HG02981 (cell line): ENCODE measurements at regions not wholly inside any gene's neighbourhood (a gene's known extent, or its start where the extent isn't known, plus 50 kb on each side); places are given as distances from the start of the nearest gene placed in this dataset.
A peak's percentile ranks its signal among the peaks of the same experiment; 100 is the strongest.
"Not testable (repeated sequence)": the region's sequence is repeated elsewhere in the genome, so short reads cannot be mapped to it uniquely, and the experiment has no call there.

Experiments used
- ATAC-seq: cut with Tn5 transposase; IDR thresholded peaks from one replicate; pipeline ENCODE4 v1.9.1; 2021; ENCODE audit warnings: mild to moderate bottlenecking, moderate library complexity; ENCODE audit not compliant: unreplicated experiment

GRCh38 chr4:155026715-155027114 is 181.7 kb upstream of the NPY2R start:
- ATAC-seq, result no peak

GRCh38 chr4:155032521-155033229 is 175.8 kb upstream of the NPY2R start:
- ATAC-seq, result peak; percentile 75

GRCh38 chr4:155033604-155034003 is 174.8 kb upstream of the NPY2R start:
- ATAC-seq, result no peak

GRCh38 chr4:155037031-155037430 is 171.4 kb upstream of the NPY2R start:
- ATAC-seq, result no peak

- no peak for ATAC-seq
Observed at GRCh38 chr4:155038459-155038858, 170.0 kb upstream of the NPY2R start.

- ATAC-seq, result no peak
Observed at GRCh38 chr4:155039162-155039561, 169.3 kb upstream of the NPY2R start.

- ATAC-seq, result no peak
Observed at GRCh38 chr4:155040031-155040430, 168.4 kb upstream of the NPY2R start.

- ATAC-seq, result no peak
Observed at GRCh38 chr4:155042014-155042413, 166.4 kb upstream of the NPY2R start.

GRCh38 chr4:155044251-155044650 is 164.2 kb upstream of the NPY2R start:
- ATAC-seq, result not testable (repeated sequence)

GRCh38 chr4:155047755-155048154 is 160.7 kb upstream of the NPY2R start:
- no peak for ATAC-seq

- ATAC-seq, result not testable (repeated sequence)
Observed at GRCh38 chr4:155054042-155054441, 154.4 kb upstream of the NPY2R start.

- ATAC-seq, result no peak
Observed at GRCh38 chr4:155060419-155060818, 148.0 kb upstream of the NPY2R start.

- ATAC-seq, result no peak
Observed at GRCh38 chr4:155060873-155061272, 147.6 kb upstream of the NPY2R start.

- ATAC-seq, result no peak
Observed at GRCh38 chr4:155062948-155063347, 145.5 kb upstream of the NPY2R start.

GRCh38 chr4:155064934-155065333 is 143.5 kb upstream of the NPY2R start:
- ATAC-seq, result not testable (repeated sequence)

GRCh38 chr4:155066871-155067270 is 141.6 kb upstream of the NPY2R start:
- no peak for ATAC-seq

GRCh38 chr4:155071962-155072361 is 136.5 kb upstream of the NPY2R start:
- ATAC-seq, result no peak

- ATAC-seq, result no peak
Observed at GRCh38 chr4:155072417-155072816, 136.0 kb upstream of the NPY2R start.

- no peak for ATAC-seq
Observed at GRCh38 chr4:155073852-155074251, 134.6 kb upstream of the NPY2R start.

GRCh38 chr4:155076256-155076785 is 132.1 kb upstream of the NPY2R start:
- ATAC-seq, result no peak

- no peak for ATAC-seq
Observed at GRCh38 chr4:155077452-155078229, 130.8 kb upstream of the NPY2R start.

GRCh38 chr4:155079871-155080270 is 128.6 kb upstream of the NPY2R start:
- no peak for ATAC-seq
